B cell (primary cell): ENCODE measurements at regions not wholly inside any gene's neighbourhood (a gene's known extent, or its start where the extent isn't known, plus 50 kb on each side); places are given as distances from the start of the nearest gene placed in this dataset.

ENCODE experiments used
- ATAC-seq: fragments of 200-7000 bp; cut with Tn5 transposase; one replicate; pipeline ENCODE4 v1.10.0; 2021; ENCODE audit warnings: low read depth, mild to moderate bottlenecking, moderate number of reproducible peaks, moderate library complexity
- CTCF ChIA-PET: fragments of 350-600 bp; sonication (Branson Sonifier 250); formaldehyde crosslinking; loops from one replicate; lab custom pipeline; 2021; ENCODE audit warnings: antibody characterized with exemption, inconsistent platforms; lab: Charles Lee
- POLR2A ChIA-PET: fragments of 350-600 bp; sonication (Branson Sonifier 250); formaldehyde crosslinking; loops from one replicate; lab custom pipeline; 2021; ENCODE audit warnings: antibody characterized with exemption; lab: Charles Lee
- DNase-seq: peaks from one replicate; pipeline ENCODE4 v3.0.0; 2013
- H2AFZ ChIP-seq: 2 replicates; pipeline ENCODE4 v1.6.1; 2012; ENCODE audit warnings: mild to moderate bottlenecking, low read depth, low read length; ENCODE audit not compliant: insufficient read depth, poor library complexity, severe bottlenecking
- H3K27ac ChIP-seq, 2 donors: 1 replicate in 1 of 2; 2 replicates in 1 of 2; pipeline ENCODE4 v1.5.1; 2012 to 2013; ENCODE audit warnings: low read length in 2 of 2, mild to moderate bottlenecking in 2 of 2, moderate library complexity in 1 of 2
- H3K27me3 ChIP-seq, 4 experiments: fragments of 200-600 bp in 1 of 4; sonication (generic) in 1 of 4; replicated peaks in 1 of 4; 1 replicate in 2 of 4; 2 replicates in 2 of 4; pipeline versions ENCODE4 v1.6.1 to v1.7.0; 2013 to 2016; ENCODE audit warnings: low read length in 3 of 4, mild to moderate bottlenecking in 2 of 4, mixed read lengths in 1 of 4, moderate library complexity in 1 of 4; ENCODE audit not compliant: insufficient read depth in 4 of 4, control insufficient read depth in 3 of 4; ENCODE audit errors: control extremely low read depth in 1 of 4
- H3K36me3 ChIP-seq, 2 experiments: replicated peaks in 1 of 2; 1 replicate in 1 of 2; 2 replicates in 1 of 2; pipeline versions ENCODE4 v1.6.1 to v1.7.1; 2013; ENCODE audit warnings: low read length in 1 of 2; ENCODE audit not compliant: insufficient read depth in 2 of 2, control insufficient read depth in 1 of 2; ENCODE audit errors: control extremely low read depth in 1 of 2, extremely low read depth in 1 of 2
- H3K4me1 ChIP-seq, 2 donors: fragments of 200-600 bp in 1 of 2; sonication (generic) in 1 of 2; 1 replicate in 1 of 2; 2 replicates in 1 of 2; pipeline versions ENCODE4 v1.5.1 to v1.6.1; 2013 to 2017; ENCODE audit warnings: low read length in 2 of 2; ENCODE audit not compliant: control insufficient read depth in 2 of 2, insufficient read depth in 2 of 2
- H3K4me2 ChIP-seq: replicated peaks from 2 replicates; pipeline ENCODE3; 2012; ENCODE audit warnings: mild to moderate bottlenecking, low read depth, low read length; ENCODE audit not compliant: poor library complexity, severe bottlenecking
- H3K4me3 ChIP-seq, 5 experiments: fragments of 200-600 bp in 1 of 5; sonication (generic) in 1 of 5; 1 replicate in 3 of 5; 2 replicates in 2 of 5; pipeline versions ENCODE4 v1.5.1 to v1.7.0; 2011 to 2016; ENCODE audit warnings: low read length in 4 of 5, mild to moderate bottlenecking in 4 of 5, low read depth in 2 of 5, control low read depth in 1 of 5, moderate library complexity in 1 of 5; ENCODE audit not compliant: insufficient read depth in 1 of 5; ENCODE audit errors: control extremely low read depth in 1 of 5, extremely low read depth in 1 of 5
- H3K79me2 ChIP-seq: fragments of 200-600 bp; sonication (generic); one replicate; pipeline ENCODE4 v1.6.0; 2016; ENCODE audit warnings: low read length; ENCODE audit not compliant: control insufficient read depth, insufficient read depth
- H3K9ac ChIP-seq: fragments of 200-600 bp; sonication (generic); 2 replicates; pipeline ENCODE4 v1.6.1; 2017; ENCODE audit warnings: mild to moderate bottlenecking, low read length, moderate library complexity
- H3K9me3 ChIP-seq, 3 donors: one replicate each; pipeline versions ENCODE4 v1.6.1 to v1.7.1; 2013; ENCODE audit warnings: low read length in 2 of 3; ENCODE audit not compliant: control insufficient read depth in 2 of 3, insufficient read depth in 1 of 3; ENCODE audit errors: control extremely low read depth in 1 of 3
- H4K20me1 ChIP-seq: 2 replicates; pipeline ENCODE4 v1.6.0; 2012; ENCODE audit warnings: mild to moderate bottlenecking, low read length; ENCODE audit not compliant: insufficient read depth, control insufficient read depth, poor library complexity, severe bottlenecking
- H3K27ac Mint-ChIP-seq: one replicate; pipeline ENCODE4 v1.8.0; 2021; ENCODE audit warnings: mixed read lengths
- H3K27me3 Mint-ChIP-seq: one replicate; pipeline ENCODE4 v1.8.0; 2021; ENCODE audit warnings: mixed read lengths
- H3K4me1 Mint-ChIP-seq: one replicate; pipeline ENCODE4 v1.8.0; 2021; ENCODE audit warnings: mixed read lengths
- H3K4me3 Mint-ChIP-seq: one replicate; pipeline ENCODE4 v1.8.0; 2021; ENCODE audit warnings: mixed read lengths
- H3K9me3 Mint-ChIP-seq: one replicate; pipeline ENCODE4 v1.8.0; 2022; ENCODE audit warnings: mixed read lengths; ENCODE audit not compliant: insufficient read depth
- CTCF ChIP-seq: fragments of 200-600 bp; IDR thresholded peaks from one replicate; pipeline ENCODE4 v1.8.0; 2022; ENCODE audit warnings: antibody characterized with exemption, mild to moderate bottlenecking
- EZH2 ChIP-seq: IDR thresholded peaks from 2 replicates; pipeline ENCODE4 v1.6.1; 2012; ENCODE audit warnings: borderline replicate concordance, low read depth, mild to moderate bottlenecking, moderate library complexity, low read length; ENCODE audit not compliant: insufficient read depth, poor library complexity, severe bottlenecking
- WGBS: methylation state at CpG from one replicate; pipeline ENCODE4 v1.1.5; 2013; ENCODE audit warnings: missing lambda C conversion rate; ENCODE audit not compliant: insufficient coverage; 5-methylcytosine and 5-hydroxymethylcytosine counted together
- intact Hi-C: fragments of 100-400 bp; cut with micrococcal nuclease; formaldehyde crosslinking; loops from one replicate; pipeline ENCODE4 v1.10.0; 2022

- CTCF ChIA-PET = no interaction called here
Measured at GRCh38 chr2:71759060-71759459, 305.7 kb downstream of the DYSF start.

GRCh38 chr2:71757351-71757750, 304.0 kb downstream of the DYSF start:
- ChIA-PET CTCF (no interaction called here), POLR2A (no interaction called here)
- H3K27ac ChIP-seq = no peak overlapping the region
- no peaks in the 10 kb centered on the region for H3K4me1 ChIP-seq
- H3K27me3 ChIP-seq = no peaks in the 10 kb centered on the region
- ATAC-seq (no peak), DNase-seq (no peak)
- no peak overlapping the region for H3K4me3 ChIP-seq
- no peak overlapping the region for H2AFZ ChIP-seq
- TF ChIP-seq CTCF (no peak), EZH2 (no peak)
- Mint-ChIP-seq H3K27me3 (peaks cover 15% of the 10 kb centered on the region), H3K27ac (no peak overlapping the region), H3K4me3 (no peak overlapping the region), H3K4me1 (no peaks in the 10 kb centered on the region), H3K9me3 (no peaks in the 10 kb centered on the region)
- no peaks in the 10 kb centered on the region for H3K36me3 ChIP-seq
- H3K9me3 ChIP-seq = no peaks in the 10 kb centered on the region
- no peaks in the 10 kb centered on the region for H3K79me2 ChIP-seq
- H3K9ac ChIP-seq = no peak overlapping the region
- intact Hi-C loops = no loop called here
- WGBS = 37% methylated on average over 5 of the region's 9 CpGs
- no peaks in the 10 kb centered on the region for H4K20me1 ChIP-seq
- no peak overlapping the region for H3K4me2 ChIP-seq

More at GRCh38 chr2:71759060-71759459, 305.7 kb downstream of the DYSF start:
- no peak overlapping the region for H3K4me3 Mint-ChIP-seq
- H3K4me1 Mint-ChIP-seq = no peaks in the 10 kb centered on the region
- H4K20me1 ChIP-seq = no peaks in the 10 kb centered on the region
- H2AFZ ChIP-seq = no peak overlapping the region
- no peak overlapping the region for H3K27ac Mint-ChIP-seq
- no peak overlapping the region for H3K4me3 ChIP-seq
- ATAC-seq (no peak), DNase-seq (no peak)
- H3K9me3 ChIP-seq = no peaks in the 10 kb centered on the region
- H3K9ac ChIP-seq = no peak overlapping the region
- POLR2A ChIA-PET = no interaction called here
- TF ChIP-seq EZH2 (no peak), CTCF (no peak)
- H3K36me3 ChIP-seq = no peaks in the 10 kb centered on the region
- no peak overlapping the region for H3K27ac ChIP-seq
- no peaks in the 10 kb centered on the region for H3K79me2 ChIP-seq
- H3K9me3 Mint-ChIP-seq = no peaks in the 10 kb centered on the region
- no peak overlapping the region for H3K4me2 ChIP-seq
- H3K27me3 ChIP-seq = no peaks in the 10 kb centered on the region
- no peaks in the 10 kb centered on the region for H3K4me1 ChIP-seq
- intact Hi-C loops = no loop called here
- 72% methylated on average over 3 of the region's 6 CpGs for WGBS
- peaks cover 15% of the 10 kb centered on the region for H3K27me3 Mint-ChIP-seq
